Spleen (tissue), 3 donors: ENCODE measurements at regions not wholly inside any gene's neighbourhood (a gene's known extent, or its start where the extent isn't known, plus 50 kb on each side); places are given as distances from the start of the nearest gene placed in this dataset.
"Not testable (repeated sequence)": the region's sequence is repeated elsewhere in the genome, so short reads cannot be mapped to it uniquely, and the experiment has no call there.

ENCODE experiments used
- POLR2A ChIP-seq, 3 donors: fragments of 450-650 bp; IDR thresholded peaks; one replicate each; pipeline ENCODE4 v1.5.1; 2017; ENCODE audit warnings: antibody characterized with exemption in 3 of 3, mild to moderate bottlenecking in 1 of 3
- POLR2AphosphoS5 ChIP-seq, 3 donors: sonication (generic); formaldehyde crosslinking; IDR thresholded peaks; one replicate each; pipeline ENCODE4 v1.5.1; 2017; ENCODE audit warnings: antibody characterized with exemption in 3 of 3

DNA sequence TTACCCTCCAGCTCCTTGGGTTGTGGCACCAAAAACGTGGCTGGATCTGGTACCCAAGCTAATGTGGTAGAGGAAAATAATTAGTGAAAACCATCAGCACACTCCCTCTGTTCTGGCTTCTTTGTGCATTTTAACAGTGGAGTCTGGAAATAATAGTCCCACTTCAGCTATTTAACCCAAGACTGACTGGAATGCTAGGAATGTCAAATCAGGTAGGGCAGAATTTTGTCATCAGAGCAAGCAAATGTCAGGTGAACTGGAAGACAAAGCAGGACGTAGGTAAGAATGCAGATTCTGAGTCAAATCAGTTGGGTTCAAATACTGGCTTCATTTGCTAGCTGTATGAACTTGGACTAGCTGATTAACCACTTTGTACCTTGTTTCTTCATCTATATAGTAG is 144.0 kb upstream of the SPATA31A3 start:
- TF ChIP-seq POLR2AphosphoS5, POLR2A (IDR thresholded peaks at IDR 0.05): not testable (repeated sequence)
